Limb (tissue), 2 donors: ENCODE measurements at regions not wholly inside any gene's neighbourhood (a gene's known extent, or its start where the extent isn't known, plus 50 kb on each side); places are given as distances from the start of the nearest gene placed in this dataset.
"Not testable (repeated sequence)": the region's sequence is repeated elsewhere in the genome, so short reads cannot be mapped to it uniquely, and the experiment has no call there.

Experiments used
- DNase-seq, 2 donors: peaks; one replicate each; pipeline ENCODE4 v3.0.0-alpha.2; 2016; ENCODE audit errors: extremely low spot score in 2 of 2

- DNase-seq, result no peak
Observed at GRCh38 chr1:95584315-95584714, 350.3 kb downstream of the RWDD3 start.

- no peak for DNase-seq
Observed at GRCh38 chr1:95604771-95605170, 370.8 kb downstream of the RWDD3 start.

GRCh38 chr1:95614197-95614596 is 380.2 kb downstream of the RWDD3 start:
- DNase-seq, result no peak

- DNase-seq, result no peak
Observed at GRCh38 chr1:95615421-95615820, 381.4 kb downstream of the RWDD3 start.

GRCh38 chr1:95620076-95620475 is 386.1 kb downstream of the RWDD3 start:
- no peak for DNase-seq

GRCh38 chr1:95622609-95623008 is 388.6 kb downstream of the RWDD3 start:
- no peak for DNase-seq

GRCh38 chr1:95625224-95625623 is 391.2 kb downstream of the RWDD3 start:
- no peak for DNase-seq

GRCh38 chr1:95627244-95627643 is 393.2 kb downstream of the RWDD3 start:
- DNase-seq, result no peak

GRCh38 chr1:95631695-95632094 is 397.7 kb downstream of the RWDD3 start:
- DNase-seq, result no peak

- DNase-seq, result no peak
Observed at GRCh38 chr1:95635811-95636210, 401.8 kb downstream of the RWDD3 start.

GRCh38 chr1:95636897-95637296 is 402.9 kb downstream of the RWDD3 start:
- DNase-seq, result no peak

GRCh38 chr1:95640746-95641145 is 406.7 kb downstream of the RWDD3 start:
- no peak for DNase-seq

- no peak for DNase-seq
Observed at GRCh38 chr1:95641386-95641785, 407.4 kb downstream of the RWDD3 start.

- no peak for DNase-seq
Observed at GRCh38 chr1:95642035-95642434, 408.0 kb downstream of the RWDD3 start.

GRCh38 chr1:95643071-95643470 is 409.1 kb downstream of the RWDD3 start:
- no peak for DNase-seq

GRCh38 chr1:95645126-95645525 is 411.1 kb downstream of the RWDD3 start:
- DNase-seq, result not testable (repeated sequence)

- no peak for DNase-seq
Observed at GRCh38 chr1:95650631-95651030, 416.6 kb downstream of the RWDD3 start.

GRCh38 chr1:95652423-95652965 is 418.5 kb downstream of the RWDD3 start:
- DNase-seq, result no peak

GRCh38 chr1:95653618-95654017 is 419.6 kb downstream of the RWDD3 start:
- no peak for DNase-seq

GRCh38 chr1:95655321-95656020 is 421.5 kb downstream of the RWDD3 start:
- no peak for DNase-seq

- no peak for DNase-seq
Observed at GRCh38 chr1:95657248-95657647, 423.2 kb downstream of the RWDD3 start.

- no peak for DNase-seq
Observed at GRCh38 chr1:95659166-95659565, 425.2 kb downstream of the RWDD3 start.

- DNase-seq, result no peak
Observed at GRCh38 chr1:95659588-95659987, 425.6 kb downstream of the RWDD3 start.

GRCh38 chr1:95660736-95661135 is 426.7 kb downstream of the RWDD3 start:
- DNase-seq, result no peak
